ENCODE measurements at regions not wholly inside any gene's neighbourhood (a gene's known extent, or its start where the extent isn't known, plus 50 kb on each side); places are given as distances from the start of the nearest gene placed in this dataset.

GRCh38 chr17:72446118-72446517 lies 325.3 kb downstream of the SOX9 start:
- TF ChIP-seq CTCF (IDR thresholded peaks at IDR 0.05) (no peak), POLR2A (IDR thresholded peaks at IDR 0.05) (no peak)
- no peaks in the 10 kb centered on the region for H3K27me3 ChIP-seq
- no peaks in the 10 kb centered on the region for H3K36me3 ChIP-seq (replicated peaks in 1 of 2)
- no peaks in the 10 kb centered on the region for H3K9me3 ChIP-seq (replicated peaks in 1 of 3)
- no peak for DNase-seq
- 90 to 92% (median 91%) methylated on average over 6 of the region's 6 CpGs for WGBS, 4 donors
- intact Hi-C loops (cut with DNase I) = no loop called here
- H3K4me1 ChIP-seq (replicated peaks in 1 of 2) = no peaks in the 10 kb centered on the region
- no peak overlapping the region for H3K4me3 ChIP-seq
- H3K27ac ChIP-seq = no peak overlapping the region

- intact Hi-C loops (cut with DNase I) = no loop called here
- H3K36me3 ChIP-seq (replicated peaks in 1 of 2) = no peaks in the 10 kb centered on the region
- no peaks in the 10 kb centered on the region for H3K4me1 ChIP-seq (replicated peaks in 1 of 2)
- no peaks in the 10 kb centered on the region for H3K27me3 ChIP-seq
- H3K4me3 ChIP-seq = no peak overlapping the region
- WGBS, 4 donors = 68 to 80% (median 75%) methylated on average over 17 of the region's 17 CpGs
- H3K9me3 ChIP-seq (replicated peaks in 1 of 3) = no peaks in the 10 kb centered on the region
- H3K27ac ChIP-seq = no peak overlapping the region
- no peak for TF ChIP-seq CTCF (IDR thresholded peaks at IDR 0.05)
- no peak for TF ChIP-seq POLR2A (IDR thresholded peaks at IDR 0.05)
- DNase-seq = no peak
These were observed 325.9 kb downstream of the SOX9 start for GRCh38 chr17:72446525-72447250.

- intact Hi-C loops (cut with DNase I) = no loop called here
- H3K27me3 ChIP-seq = no peaks in the 10 kb centered on the region
- no peak for TF ChIP-seq POLR2A (IDR thresholded peaks at IDR 0.05)
- no peak for TF ChIP-seq CTCF (IDR thresholded peaks at IDR 0.05)
- no peaks in the 10 kb centered on the region for H3K9me3 ChIP-seq (replicated peaks in 1 of 3)
- no peak for DNase-seq
- no peak overlapping the region for H3K27ac ChIP-seq
- H3K4me3 ChIP-seq = no peak overlapping the region
- WGBS, 4 donors = 81 to 87% (median 85%) methylated on average over 3 of the region's 3 CpGs
- H3K4me1 ChIP-seq (replicated peaks in 1 of 2) = no peaks in the 10 kb centered on the region
- no peaks in the 10 kb centered on the region for H3K36me3 ChIP-seq (replicated peaks in 1 of 2)
These were observed 326.4 kb downstream of the SOX9 start for GRCh38 chr17:72447251-72447640.

GRCh38 chr17:72448019-72448418 lies 327.2 kb downstream of the SOX9 start:
- 63 to 79% (median 67%) methylated on average over 2 of the region's 2 CpGs for WGBS, 4 donors
- Histone ChIP-seq H3K9me3 (replicated peaks in 1 of 3) (no peaks in the 10 kb centered on the region), H3K36me3 (replicated peaks in 1 of 2) (no peaks in the 10 kb centered on the region), H3K4me1 (replicated peaks in 1 of 2) (no peaks in the 10 kb centered on the region), H3K4me3 (no peak overlapping the region), H3K27me3 (no peaks in the 10 kb centered on the region), H3K27ac (no peak overlapping the region)
- TF ChIP-seq POLR2A (IDR thresholded peaks at IDR 0.05) (no peak), CTCF (IDR thresholded peaks at IDR 0.05) (no peak)
- intact Hi-C loops (cut with DNase I) = no loop called here
- no peak for DNase-seq
